SU-DHL-6 (cell line): ENCODE measurements at regions not wholly inside any gene's neighbourhood (a gene's known extent, or its start where the extent isn't known, plus 50 kb on each side); places are given as distances from the start of the nearest gene placed in this dataset.

ENCODE experiments used
- CTCF ChIP-seq: fragments of 200-600 bp; sonication (generic); IDR thresholded peaks from one replicate; pipeline ENCODE4 v1.5.1; 2017; ENCODE audit warnings: antibody characterized with exemption, mild to moderate bottlenecking, low read length, moderate library complexity; ENCODE audit not compliant: insufficient read depth, poor library complexity, severe bottlenecking
- EZH2phosphoT487 ChIP-seq: fragments of 200-600 bp; sonication (generic), shearing (Covaris generic); conservative IDR thresholded peaks from 2 replicates; pipeline ENCODE4 v1.6.1; 2018; ENCODE audit warnings: mild to moderate bottlenecking, antibody characterized with exemption, low read length, moderate library complexity, mixed read lengths

- TF ChIP-seq CTCF (no peak), EZH2phosphoT487 (no peak)
Measured at GRCh38 chr6:23267651-23268050, 698.3 kb downstream of the HDGFL1 start.
